GM21576 (cell line): ENCODE measurements at regions not wholly inside any gene's neighbourhood (a gene's known extent, or its start where the extent isn't known, plus 50 kb on each side); places are given as distances from the start of the nearest gene placed in this dataset.
"Not testable (repeated sequence)": the region's sequence is repeated elsewhere in the genome, so short reads cannot be mapped to it uniquely, and the experiment has no call there.

Source experiments
- ATAC-seq: cut with Tn5 transposase; IDR thresholded peaks from one replicate; pipeline ENCODE4 v1.9.1; 2021; ENCODE audit warnings: mild to moderate bottlenecking, moderate library complexity; ENCODE audit not compliant: unreplicated experiment

GRCh38 chr13:21261487-21262216, 85.2 kb downstream of the MRPL57 start:
- not testable (repeated sequence) for ATAC-seq

DNA sequence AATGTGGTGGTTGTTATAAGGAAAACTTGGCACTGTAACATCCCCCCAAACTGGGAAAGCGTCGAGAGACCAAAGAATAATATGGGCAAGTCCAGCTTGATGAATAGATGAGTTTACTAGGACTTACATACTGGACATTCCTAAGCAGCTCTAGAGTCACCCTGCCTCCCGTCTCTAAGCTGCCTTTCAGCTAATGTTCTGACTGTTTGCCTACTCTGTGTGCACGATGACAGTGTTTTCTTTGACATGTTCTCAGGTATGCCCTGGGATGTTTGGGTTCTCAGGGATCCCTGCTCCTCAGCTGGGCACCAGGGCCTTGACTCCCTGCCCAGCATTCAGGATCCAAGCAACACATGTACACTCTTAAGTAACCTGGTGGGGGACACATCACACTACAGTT, 87.5 kb downstream of the MRPL57 start:
- not testable (repeated sequence) for ATAC-seq

GRCh38 chr13:21268485-21268884, 92.0 kb downstream of the MRPL57 start:
- not testable (repeated sequence) for ATAC-seq

GRCh38 chr13:21272439-21272838, 96.0 kb downstream of the MRPL57 start:
- ATAC-seq: not testable (repeated sequence)

DNA sequence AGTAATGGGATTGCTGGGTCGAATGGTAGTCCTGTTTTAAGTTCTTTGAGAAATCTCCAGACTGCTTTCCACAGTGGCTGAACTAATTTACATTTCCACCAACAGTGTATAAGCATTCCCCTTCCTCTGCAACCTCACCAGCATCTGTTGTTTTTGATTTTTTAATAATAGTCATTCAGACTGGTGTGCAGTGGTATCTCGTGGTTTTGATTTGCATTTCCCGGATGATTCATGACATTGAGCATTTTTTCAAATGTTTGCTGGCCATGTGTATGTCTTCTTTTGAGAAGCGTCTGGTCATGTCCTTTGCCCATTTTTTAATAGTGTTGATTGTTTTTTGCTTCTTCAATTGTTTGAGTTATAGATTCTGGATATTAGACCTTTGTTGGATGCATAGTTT, 98.0 kb downstream of the MRPL57 start:
- not testable (repeated sequence) for ATAC-seq

- ATAC-seq: no peak
These were observed 105.6 kb downstream of the MRPL57 start for GRCh38 chr13:21282065-21282464.

DNA sequence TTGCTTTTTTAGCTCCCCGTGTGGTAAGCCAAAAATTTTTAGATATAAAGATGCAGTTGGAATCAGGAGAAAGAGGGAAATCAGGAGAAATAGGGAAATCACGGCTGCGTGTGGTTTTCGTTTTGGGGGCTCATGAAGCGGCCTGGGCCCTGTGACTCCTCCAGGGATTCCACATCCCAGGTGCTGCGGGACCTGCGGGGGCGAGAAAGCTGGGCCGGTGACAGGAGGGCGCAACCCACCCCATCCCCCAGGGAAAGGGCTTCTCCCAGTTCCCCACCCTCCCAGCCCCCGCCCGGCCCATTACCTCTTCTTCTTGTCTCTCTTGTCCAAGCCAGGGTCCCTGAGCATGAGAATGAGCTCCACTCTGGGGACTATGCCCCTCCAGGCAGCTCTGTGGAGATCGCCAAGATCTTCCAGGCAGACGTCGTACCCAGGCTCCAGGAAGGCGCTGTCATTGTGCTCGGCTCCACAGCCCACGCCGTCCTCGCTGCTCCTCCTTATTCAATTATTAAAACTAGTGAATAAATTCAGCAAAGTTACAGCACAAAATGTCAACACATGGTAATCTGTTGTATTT, 111.0 kb downstream of the MRPL57 start:
- ATAC-seq: no peak

DNA sequence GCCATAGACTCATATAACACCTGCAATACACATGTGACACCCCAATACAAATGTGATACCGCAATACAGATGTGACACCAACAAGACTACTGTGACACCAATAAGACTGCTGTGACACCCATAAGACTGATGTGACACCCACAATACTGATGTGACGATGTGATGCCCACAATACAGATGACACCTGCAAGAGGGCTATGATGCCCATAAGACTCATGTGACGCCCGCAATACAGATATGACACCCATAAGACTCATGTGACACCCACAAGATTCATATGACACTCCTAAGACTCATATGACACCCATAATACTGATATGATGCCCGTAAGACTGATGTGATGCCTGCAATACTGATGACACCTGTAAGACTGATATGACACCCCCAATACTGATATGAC, 113.0 kb downstream of the MRPL57 start:
- ATAC-seq: no peak

- not testable (repeated sequence) for ATAC-seq
These were observed 114.1 kb downstream of the MRPL57 start for GRCh38 chr13:21290442-21291002.

DNA sequence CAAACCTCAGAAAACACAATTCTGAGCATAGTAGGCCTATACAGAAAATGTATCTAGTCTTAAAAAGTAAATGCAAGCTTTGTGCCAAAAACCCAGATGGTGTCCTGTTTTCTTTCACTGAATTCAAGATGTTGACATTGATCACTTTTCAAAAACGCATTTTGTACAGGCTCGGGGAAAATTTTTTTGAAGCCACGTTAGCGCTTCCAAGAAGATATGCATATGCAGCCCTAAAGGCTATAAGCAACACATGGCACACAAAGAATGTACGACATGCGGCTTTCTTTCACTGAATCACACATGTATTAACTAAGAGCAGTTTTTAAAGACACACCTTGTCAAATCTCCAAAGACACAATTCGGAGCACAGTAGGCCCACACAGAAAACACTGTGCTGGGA, 115.4 kb downstream of the MRPL57 start:
- no peak for ATAC-seq

GRCh38 chr13:21296991-21297390, 120.5 kb downstream of the MRPL57 start:
- ATAC-seq: not testable (repeated sequence)

- no peak for ATAC-seq
These were observed 121.0 kb downstream of the MRPL57 start for GRCh38 chr13:21297447-21297846.

DNA sequence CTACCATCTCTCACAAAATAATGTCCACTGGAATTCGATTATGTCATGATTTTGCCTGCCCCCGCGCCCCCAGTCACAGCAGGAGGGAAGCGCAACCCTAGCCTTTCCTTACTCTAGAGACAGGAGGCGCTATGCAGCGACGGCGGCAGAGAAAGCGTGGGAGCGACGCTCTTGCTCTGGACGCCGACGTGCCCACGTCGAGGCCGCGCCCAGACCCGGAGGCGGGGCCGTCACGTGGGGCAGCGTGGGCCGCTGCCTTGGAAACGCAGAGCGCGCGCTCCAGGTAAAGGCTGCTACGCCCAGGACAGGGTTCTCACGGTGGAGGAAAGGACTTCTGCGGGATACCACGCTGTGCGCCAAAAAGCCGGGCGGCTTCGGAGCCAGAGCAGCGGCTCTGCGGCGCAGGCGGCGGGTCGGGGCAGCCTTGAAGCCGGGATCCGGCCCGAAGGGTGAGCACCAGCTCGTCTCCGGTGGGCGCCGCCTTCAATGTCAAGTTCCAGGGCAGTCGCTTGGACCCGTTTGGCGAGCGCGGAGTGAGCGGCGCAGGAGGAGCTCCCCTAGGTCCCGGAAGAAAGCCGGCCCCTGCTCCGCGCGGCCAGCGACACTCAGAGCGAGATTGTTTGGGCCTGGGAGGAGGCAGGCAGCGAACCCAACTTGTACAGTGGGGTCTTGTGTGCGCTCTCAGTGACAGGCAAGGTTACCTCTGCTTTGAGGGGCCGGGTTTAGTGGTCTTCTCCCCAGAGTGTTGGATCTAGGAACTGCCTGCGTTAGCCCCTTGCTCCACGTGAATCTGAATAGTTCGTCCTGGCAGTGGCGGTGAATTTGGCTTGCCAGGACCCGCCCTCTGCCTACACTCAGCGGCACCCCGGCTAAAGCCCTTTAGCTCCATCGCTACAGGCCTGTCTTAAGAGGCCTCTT, 121.7 kb downstream of the MRPL57 start:
- peak; percentile 84 for ATAC-seq

DNA sequence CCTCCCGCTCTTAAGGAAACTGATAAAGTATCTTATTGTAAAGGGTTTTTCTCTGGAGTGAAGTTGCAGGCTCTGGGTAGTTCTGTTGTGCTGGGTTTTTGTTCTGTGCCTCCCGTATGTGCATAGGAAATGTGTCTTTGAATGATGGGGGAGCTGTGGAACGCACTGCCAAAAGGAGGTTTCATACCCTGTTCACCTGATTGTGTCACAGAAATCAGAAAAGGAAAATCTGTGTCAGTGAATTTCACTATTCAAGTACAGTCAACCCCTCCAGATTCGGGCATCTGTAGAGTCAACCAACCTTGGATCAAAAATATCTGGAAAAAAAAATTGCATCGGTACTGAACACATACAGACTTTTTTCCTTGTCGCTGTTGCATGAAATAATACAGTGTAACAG, 127.8 kb downstream of the MRPL57 start:
- no peak for ATAC-seq

DNA sequence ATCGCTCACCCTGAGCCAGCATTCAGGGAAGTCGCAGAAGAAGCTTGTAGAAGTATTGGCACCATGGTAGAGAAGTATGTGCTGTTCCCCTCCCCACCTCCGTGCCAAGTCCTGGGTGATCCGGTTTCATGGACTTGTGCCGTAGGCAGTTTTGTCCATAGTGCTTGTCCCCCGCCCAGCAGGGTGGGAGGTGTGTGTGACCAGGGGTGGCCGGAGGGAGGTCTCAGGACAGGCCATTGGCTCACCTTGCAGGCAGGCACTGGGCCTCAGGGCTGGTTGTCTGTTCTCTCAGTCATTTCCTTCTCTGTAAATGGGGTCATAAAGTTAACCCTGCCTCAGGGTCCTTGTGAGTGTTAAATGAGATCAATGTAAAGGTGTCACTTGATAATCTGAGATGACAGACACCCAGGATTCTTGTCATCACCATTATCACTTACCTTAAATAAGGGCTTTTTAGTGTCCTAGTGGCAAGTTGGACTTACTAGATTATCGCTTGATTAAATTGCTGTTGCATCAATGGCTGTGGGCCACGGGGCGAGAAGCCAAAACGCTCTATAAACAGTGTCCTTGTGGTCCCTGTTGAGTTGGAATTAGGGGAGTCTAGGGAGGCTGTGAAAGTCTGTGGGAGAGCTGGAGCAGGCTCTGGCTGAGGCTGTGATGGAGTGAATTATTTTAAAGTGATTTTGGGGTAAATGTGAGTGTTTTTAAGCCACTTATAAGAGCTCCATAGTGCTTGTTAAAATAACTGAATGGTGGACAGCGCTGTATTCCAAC, 130.0 kb downstream of the MRPL57 start:
- not testable (repeated sequence) for ATAC-seq

DNA sequence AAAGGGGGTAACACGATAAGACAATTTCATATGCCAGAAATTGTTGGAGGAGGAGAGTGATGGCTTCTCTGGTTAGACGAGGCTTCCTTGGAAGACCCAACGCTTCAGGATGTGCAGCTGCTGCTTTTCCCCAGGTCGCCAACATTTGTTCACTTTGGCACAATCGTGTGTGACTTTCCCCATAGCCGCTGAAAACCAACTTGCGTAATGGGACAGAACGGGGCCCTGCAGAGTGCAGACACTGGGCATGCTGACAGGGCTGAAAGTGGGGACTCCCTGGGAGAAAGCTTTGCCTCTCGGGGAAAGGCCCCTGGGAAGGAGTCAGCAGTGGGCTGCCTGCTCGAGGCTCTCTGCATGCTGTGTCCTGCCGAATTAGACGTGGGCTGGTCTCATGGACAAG, 130.7 kb downstream of the MRPL57 start:
- ATAC-seq: not testable (repeated sequence)

DNA sequence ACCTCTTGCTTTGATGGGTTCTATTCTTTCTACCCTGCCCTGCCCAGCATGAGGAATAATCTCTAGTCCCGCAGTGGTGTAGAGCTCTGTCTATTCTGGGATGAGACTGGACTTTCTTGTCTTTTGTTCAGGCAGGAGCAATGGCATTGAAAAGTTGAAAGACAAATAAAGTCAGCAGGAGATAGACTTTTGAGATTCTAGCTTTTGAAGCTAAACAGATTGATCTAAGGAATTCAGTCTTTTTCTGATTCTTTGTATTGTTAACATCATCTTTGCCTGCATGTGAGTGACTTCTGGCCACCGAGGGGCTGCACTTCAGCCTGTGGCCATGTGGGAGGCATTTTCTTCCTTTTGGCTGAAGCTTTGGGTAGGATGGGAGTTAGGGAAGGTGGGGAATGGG, 132.4 kb downstream of the MRPL57 start:
- ATAC-seq: no peak

DNA sequence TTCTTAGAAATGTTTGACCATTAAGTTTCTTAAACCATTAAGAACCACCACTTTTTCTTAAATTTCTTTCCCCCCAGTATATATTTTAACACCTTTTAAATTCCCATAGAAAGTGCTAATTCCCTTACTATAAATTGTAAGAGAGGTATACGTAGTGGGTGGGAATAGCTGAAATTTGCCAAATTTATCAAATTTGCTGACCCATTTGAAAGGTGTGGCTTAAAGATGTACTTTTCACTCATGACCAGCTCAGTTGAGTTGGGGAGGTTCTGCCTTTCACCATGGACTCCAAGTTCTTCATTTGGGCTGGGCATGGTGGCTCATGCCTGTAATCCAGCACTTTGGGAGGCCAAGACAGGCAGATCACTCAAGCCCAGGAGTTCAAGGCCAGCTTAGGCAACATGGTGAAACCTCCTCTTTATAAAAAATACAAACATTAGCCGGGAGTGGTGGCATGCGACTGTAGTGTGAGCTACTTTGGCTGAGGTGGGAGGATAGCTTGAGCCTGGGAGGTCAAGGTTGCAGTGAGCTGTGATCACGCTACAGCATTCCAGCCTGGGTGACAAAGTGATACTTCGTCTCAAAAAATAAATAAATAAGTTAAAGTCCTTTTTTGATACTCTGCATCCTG, 133.2 kb downstream of the MRPL57 start:
- ATAC-seq: no peak

DNA sequence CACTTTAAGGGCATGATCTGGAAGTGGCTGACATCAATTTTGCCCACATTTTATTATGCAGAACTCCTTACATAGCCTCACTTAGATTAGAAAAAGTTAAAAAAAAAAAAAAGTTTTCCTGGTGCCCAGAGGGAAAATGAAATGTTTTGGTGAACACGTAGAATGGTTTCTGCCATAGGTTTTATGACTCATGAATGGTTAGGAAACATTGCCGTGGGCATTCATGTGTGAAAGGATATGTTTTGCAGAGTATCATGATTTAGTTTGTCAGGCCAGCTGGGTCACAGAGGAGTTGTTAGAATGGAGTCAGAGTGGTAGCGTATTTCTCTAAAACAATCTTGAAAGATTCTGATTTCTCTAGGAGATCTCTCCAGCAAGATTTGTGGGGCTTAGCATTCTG, 133.8 kb downstream of the MRPL57 start:
- ATAC-seq: no peak

DNA sequence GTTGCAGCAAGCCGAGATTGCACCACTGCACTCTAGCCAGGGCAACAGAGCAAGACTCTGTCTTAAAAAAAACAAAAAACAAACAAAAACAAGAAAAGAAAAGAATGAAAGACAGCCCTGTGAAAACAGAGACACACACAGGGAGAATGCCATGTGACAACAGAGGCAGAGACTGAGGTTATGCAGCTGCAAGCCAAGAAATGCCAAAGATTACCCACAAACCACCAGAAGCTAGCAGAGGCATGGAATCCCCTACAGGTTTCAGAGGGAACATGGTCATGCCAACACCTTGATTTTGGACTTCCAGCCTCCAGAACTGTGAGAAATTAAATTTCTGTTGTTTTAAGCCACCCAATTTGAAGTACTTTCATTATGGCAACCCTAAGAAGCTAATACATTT, 138.5 kb downstream of the MRPL57 start:
- not testable (repeated sequence) for ATAC-seq
